HepG2 (cell line): ENCODE measurements at regions not wholly inside any gene's neighbourhood (a gene's known extent, or its start where the extent isn't known, plus 50 kb on each side); places are given as distances from the start of the nearest gene placed in this dataset.

ENCODE experiments used
- ATAC-seq: fragments of 200-7000 bp; cut with Tn5 transposase; 3 replicates; pipeline ENCODE4 v1.9.1; 2020; ENCODE audit warnings: mild to moderate bottlenecking, moderate library complexity
- BruUV-seq: library from RNA; stranded (reverse); fragments of 400-500 nt; replicated peaks from 2 replicates; lab custom pipeline; 2021; lab: Mats Ljungman, UMichigan
- CTCF ChIA-PET: fragments of 300-600 bp; formaldehyde crosslinking; extraction: SDS; loops from one replicate; lab custom pipeline; 2021; ENCODE audit warnings: low total read pairs, inconsistent platforms, low intra/inter-chr PET ratio; lab: Yijun Ruan, JAX
- POLR2A ChIA-PET: fragments of 350-600 bp; sonication (Branson Sonifier 250); formaldehyde crosslinking; loops from one replicate; lab custom pipeline; 2020; ENCODE audit warnings: antibody characterized with exemption, inconsistent platforms; lab: Yijun Ruan, JAX
- DNase-seq: peaks from one replicate; pipeline ENCODE4 v3.0.0-alpha.2; 2015; ENCODE audit warnings: low spot score
- FAIRE-seq: peaks from 3 replicates; lab custom pipeline; 2011; peaks lifted over from hg19 to GRCh38; lab: Jason Lieb, UNC
- H2AFZ ChIP-seq: one replicate; pipeline ENCODE4 v1.6.1; 2011; ENCODE audit warnings: low read length, inconsistent platforms
- H3K27ac ChIP-seq: fragments of 300-600 bp; 3 replicates; pipeline ENCODE4 v1.8.0; 2011; ENCODE audit warnings: mixed run types, mild to moderate bottlenecking, mixed read lengths, low read length, inconsistent platforms; ENCODE audit not compliant: insufficient read depth; ENCODE audit errors: extremely low read length
- H3K27me3 ChIP-seq, 2 experiments: fragments of 200-600 bp in 1 of 2; 2 replicates in 1 of 2; 3 replicates in 1 of 2; pipeline versions ENCODE4 v1.6.0 to v1.8.0; 2011; ENCODE audit warnings: low read length in 2 of 2, mild to moderate bottlenecking in 2 of 2, moderate library complexity in 2 of 2, inconsistent platforms in 1 of 2; ENCODE audit not compliant: insufficient read depth in 2 of 2, control insufficient read depth in 1 of 2
- H3K36me3 ChIP-seq, 2 experiments: fragments of 200-600 bp in 1 of 2; replicated peaks in 1 of 2; 2 replicates in 1 of 2; 3 replicates in 1 of 2; pipeline versions ENCODE4 v1.5.1 to v1.8.0; 2011; ENCODE audit warnings: low read length in 2 of 2, inconsistent platforms in 1 of 2; ENCODE audit not compliant: insufficient read depth in 2 of 2, control insufficient read depth in 1 of 2
- H3K4me1 ChIP-seq: 2 replicates; pipeline ENCODE4 v1.5.1; 2012; ENCODE audit warnings: low read length, inconsistent platforms; ENCODE audit not compliant: insufficient read depth
- H3K4me2 ChIP-seq: 2 replicates; pipeline ENCODE4 v1.6.0; 2011; ENCODE audit warnings: low read depth, low read length, inconsistent platforms
- H3K4me3 ChIP-seq, 3 experiments: fragments of 200-600 bp in 1 of 3; sonication (generic), shearing (Covaris generic) in 1 of 3; replicated peaks in 1 of 3; 2 replicates each; pipeline ENCODE4 v1.5.1; 2011 to 2016; ENCODE audit warnings: low read length in 3 of 3, inconsistent platforms in 2 of 3, low read depth in 2 of 3, mild to moderate bottlenecking in 2 of 3, control low read depth in 1 of 3, mixed read lengths in 1 of 3; ENCODE audit not compliant: insufficient read depth in 1 of 3
- H3K79me2 ChIP-seq: one replicate; pipeline ENCODE4 v1.6.1; 2011; ENCODE audit warnings: low read length, inconsistent platforms; ENCODE audit not compliant: insufficient read depth
- H3K9ac ChIP-seq: 2 replicates; pipeline ENCODE4 v1.6.0; 2011; ENCODE audit warnings: mild to moderate bottlenecking, low read depth, low read length, inconsistent platforms; ENCODE audit not compliant: insufficient read depth
- H3K9me3 ChIP-seq: 2 replicates; pipeline ENCODE4 v1.5.1; 2012; ENCODE audit warnings: mild to moderate bottlenecking, low read length
- H4K20me1 ChIP-seq: 2 replicates; pipeline ENCODE4 v1.6.0; 2011; ENCODE audit warnings: inconsistent platforms, mild to moderate bottlenecking, low read length, moderate library complexity; ENCODE audit not compliant: insufficient read depth
- CENPT ChIP-seq: sonication (generic); formaldehyde crosslinking; IDR thresholded peaks from 2 replicates; pipeline ENCODE4 v1.8.0; 2022; ENCODE audit warnings: low read depth, mild to moderate bottlenecking, moderate library complexity, missing genetic modification reagents
- FIP1L1 ChIP-seq: fragments of 200-400 bp; formaldehyde crosslinking; IDR thresholded peaks from 2 replicates; pipeline ENCODE4 v1.6.1; 2018; ENCODE audit warnings: low read depth, mild to moderate bottlenecking, low read length, moderate library complexity, borderline replicate concordance; ENCODE audit not compliant: insufficient read depth
- FOXK1 ChIP-seq: sonication (generic); formaldehyde crosslinking; IDR thresholded peaks from 2 replicates; pipeline ENCODE4 v1.4.0; 2020; ENCODE audit warnings: low read depth, missing genetic modification reagents, borderline replicate concordance
- FOXO4 ChIP-seq: sonication (generic); formaldehyde crosslinking; conservative IDR thresholded peaks from 2 replicates; pipeline ENCODE4 v1.8.1; 2023; ENCODE audit warnings: missing genetic modification reagents
- HDAC1 ChIP-seq: sonication (generic); formaldehyde crosslinking; IDR thresholded peaks from 2 replicates; pipeline ENCODE4 v1.5.1; 2020; ENCODE audit warnings: mild to moderate bottlenecking, missing genetic modification reagents
- KDM6A ChIP-seq: IDR thresholded peaks from 2 replicates; pipeline ENCODE4 v1.6.1; 2016; ENCODE audit warnings: low read depth
- KLF11 ChIP-seq: IDR thresholded peaks from 2 replicates; pipeline ENCODE4 v1.6.1; 2016; ENCODE audit warnings: missing compliant biosample characterization
- MAZ ChIP-seq, 2 experiments: sonication (generic) in 1 of 2; formaldehyde crosslinking in 1 of 2; IDR thresholded peaks; 2 replicates each; pipeline versions ENCODE4 v1.5.0 to v1.6.1; 2012 to 2020; ENCODE audit warnings: low read depth in 2 of 2, mild to moderate bottlenecking in 2 of 2, borderline replicate concordance in 1 of 2, improper control_type of control experiment in 1 of 2, low read length in 1 of 2, missing genetic modification reagents in 1 of 2, moderate library complexity in 1 of 2
- MYNN ChIP-seq: sonication (generic); formaldehyde crosslinking; IDR thresholded peaks from 2 replicates; pipeline ENCODE4 v1.4.0; 2020; ENCODE audit warnings: mild to moderate bottlenecking, low read depth, missing genetic modification reagents
- NFE2 ChIP-seq: sonication (generic); formaldehyde crosslinking; IDR thresholded peaks from 2 replicates; pipeline ENCODE4 v1.4.0; 2020; ENCODE audit warnings: missing genetic modification reagents
- POLR2G ChIP-seq: fragments of 200-400 bp; formaldehyde crosslinking; IDR thresholded peaks from 2 replicates; pipeline ENCODE4 v1.6.1; 2018; ENCODE audit warnings: mild to moderate bottlenecking, low read depth, low read length, moderate library complexity
- RXRA ChIP-seq: sonication (generic); formaldehyde crosslinking; IDR thresholded peaks from 2 replicates; pipeline ENCODE4 v1.5.1; 2020; ENCODE audit warnings: missing genetic modification reagents
- SIN3B ChIP-seq: fragments of 150-350 bp; IDR thresholded peaks from 2 replicates; pipeline ENCODE4 v1.6.1; 2014; ENCODE audit warnings: low read length
- TFAP4 ChIP-seq: sonication (generic); IDR thresholded peaks from 2 replicates; pipeline ENCODE4 v1.6.1; 2016; ENCODE audit warnings: low read depth, borderline replicate concordance
- TFDP1 ChIP-seq: IDR thresholded peaks from 2 replicates; pipeline ENCODE4 v1.6.1; 2016; ENCODE audit warnings: missing compliant biosample characterization, missing genetic modification reagents, borderline replicate concordance
- ZBTB10 ChIP-seq: sonication (generic); formaldehyde crosslinking; IDR thresholded peaks from 2 replicates; pipeline ENCODE4 v1.4.0; 2020; ENCODE audit warnings: missing genetic modification reagents, borderline replicate concordance
- ZNF282 ChIP-seq: fragments of 450-650 bp; IDR thresholded peaks from 2 replicates; pipeline ENCODE4 v1.6.1; 2018; ENCODE audit not compliant: partially characterized antibody
- ZNF577 ChIP-seq: sonication (generic); formaldehyde crosslinking; IDR thresholded peaks from 2 replicates; pipeline ENCODE4 v1.4.0; 2020; ENCODE audit warnings: mild to moderate bottlenecking, low read depth, missing genetic modification reagents, borderline replicate concordance
- WGBS: methylation state at CpG from one replicate; pipeline ENCODE4 v1.1.6; 2017; ENCODE audit warnings: low lambda C conversion rate; 5-methylcytosine and 5-hydroxymethylcytosine counted together
- in situ Hi-C: cut with HindIII; loops from 2 replicates; pipeline ENCODE4 v1.10.0; 2017; ENCODE audit warnings: low pct_unique_long_range_greater_than_20kb; ENCODE audit not compliant: extremely low pct_ligation_motif_present
- intact Hi-C: fragments of 100-400 bp; cut with micrococcal nuclease; formaldehyde crosslinking; loops from one replicate; pipeline ENCODE4 v1.10.0; 2022; ENCODE audit not compliant: unreplicated experiment

GRCh38 chr20:53678990-53679596 is 85.5 kb upstream of the ZNF217 start:
- Histone ChIP-seq H3K4me3 (peak overlapping the region; percentile 45 to 70 (median 67); a peak in 5 of 6 replicates), H3K79me2 (no peaks in the 10 kb centered on the region), H4K20me1 (no peaks in the 10 kb centered on the region), H3K9me3 (no peaks in the 10 kb centered on the region), H3K4me2 (peak overlapping the region; percentile 83), H3K27ac (peak overlapping the region; percentile 90), H3K36me3 (no peaks in the 10 kb centered on the region), H3K9ac (peak overlapping the region; percentile 66), H2AFZ (peak overlapping the region; percentile 55), H3K27me3 (no peaks in the 10 kb centered on the region), H3K4me1 (peaks cover 62% of the 10 kb centered on the region)
- WGBS, result 13% methylated on average over 3 of the region's 3 CpGs
- in situ Hi-C loops, result no loop called here
- POLR2A ChIA-PET, result interaction anchor here (0.7 to 4.4 kb wide), 17 partner anchors 10 to 261 kb away, joined by 3 to 51 read pairs (median 7); partner anchors contain the start of gene ZNF217
- FAIRE-seq, result no peak
- peak; percentile 35 for DNase-seq
- no peak for ATAC-seq
- intact Hi-C loops, result loop anchor here (1.0 to 5.0 kb wide), 7 partner anchors 36 to 236 kb away; no protein-coding TSS in a partner anchor
- no TSS peak for BruUV-seq
- CTCF ChIA-PET, result interaction anchor here (1.8 kb wide), 1 partner anchor 191 kb away, joined by 4 read pairs; no protein-coding TSS in a partner anchor
- peak; percentile 95 for TF ChIP-seq TFAP4
- TF ChIP-seq KLF11 (CRISPR knock-in tag), result peak; percentile 16; the same call in 1 of the 2 replicates
- no peak for TF ChIP-seq CENPT (CRISPR knock-in tag)
- TF ChIP-seq HDAC1 (CRISPR knock-in tag), result no peak
- TF ChIP-seq SIN3B, result no peak
- TF ChIP-seq FIP1L1, result no peak
- no peak for TF ChIP-seq ZNF577 (CRISPR knock-in tag)
- peak; percentile 10; the same call in 1 of the 2 replicates for TF ChIP-seq FOXK1 (CRISPR knock-in tag)
- TF ChIP-seq MAZ (IDR thresholded peaks at IDR 0.05; ENCODE audit: borderline replicate concordance, low read depth, low read length), result no peak
- TF ChIP-seq MAZ (CRISPR knock-in tag; IDR thresholded peaks at IDR 0.05; ENCODE audit: low read depth), result no peak
- TF ChIP-seq KDM6A, result no peak
- TF ChIP-seq NFE2 (CRISPR knock-in tag), result no peak
- no peak for TF ChIP-seq POLR2G
- no peak for TF ChIP-seq RXRA (CRISPR knock-in tag)
- no peak for TF ChIP-seq ZBTB10 (CRISPR knock-in tag)
- TF ChIP-seq FOXO4 (CRISPR knock-in tag), result no peak
- TF ChIP-seq TFDP1 (CRISPR knock-in tag), result no peak
- TF ChIP-seq ZNF282, result no peak
- no peak for TF ChIP-seq MYNN (CRISPR knock-in tag)
